ENCODE measurements at regions not wholly inside any gene's neighbourhood (a gene's known extent, or its start where the extent isn't known, plus 50 kb on each side); places are given as distances from the start of the nearest gene placed in this dataset.

GRCh38 chrX:138930583-138930945, 219.0 kb upstream of the FGF13 start:
- TF ChIP-seq ZBTB21 (CRISPR knock-in tag; IDR thresholded peaks at IDR 0.05; ENCODE audit: borderline replicate concordance) (no peak), CTCF (IDR thresholded peaks at IDR 0.05) (no peak), SP1 (CRISPR knock-in tag; conservative IDR thresholded peaks at IDR 0.05) (no peak), NR2C2 (CRISPR knock-in tag; IDR thresholded peaks at IDR 0.05) (no peak), STAT6 (CRISPR knock-in tag; conservative IDR thresholded peaks at IDR 0.05; ENCODE audit: low read depth) (no peak), ATF6 (CRISPR knock-in tag; IDR thresholded peaks at IDR 0.05) (no peak), PRDM15 (CRISPR knock-in tag; IDR thresholded peaks at IDR 0.05) (no peak), ATF2 (CRISPR knock-in tag; IDR thresholded peaks at IDR 0.05; ENCODE audit: borderline replicate concordance, low read depth) (no peak), MAX (CRISPR knock-in tag; IDR thresholded peaks at IDR 0.05) (no peak), ZBTB43 (CRISPR knock-in tag; IDR thresholded peaks at IDR 0.05) (no peak), ARID4B (CRISPR knock-in tag; IDR thresholded peaks at IDR 0.05; ENCODE audit: borderline replicate concordance) (no peak), CREB1 (CRISPR knock-in tag; IDR thresholded peaks at IDR 0.05) (no peak), NR3C1 (CRISPR knock-in tag; conservative IDR thresholded peaks at IDR 0.05; ENCODE audit: low read depth) (no peak), NR1H2 (CRISPR knock-in tag; IDR thresholded peaks at IDR 0.05) (no peak)

Data from WTC11 (cell line).